Testis (tissue), 2 donors: ENCODE measurements at regions not wholly inside any gene's neighbourhood (a gene's known extent, or its start where the extent isn't known, plus 50 kb on each side); places are given as distances from the start of the nearest gene placed in this dataset.

Experiments used
- DNase-seq: peaks from one replicate; pipeline ENCODE4 v3.0.0-alpha.2; 2019
- H3K27ac ChIP-seq, 2 donors: fragments of 200-600 bp; sonication (generic); one replicate each; pipeline ENCODE4 v1.5.1; 2019
- H3K27me3 ChIP-seq: fragments of 200-600 bp; sonication (generic); one replicate; pipeline ENCODE4 v1.5.1; 2019
- H3K36me3 ChIP-seq: fragments of 200-600 bp; sonication (generic); one replicate; pipeline ENCODE4 v1.5.1; 2017; ENCODE audit warnings: low read depth; ENCODE audit errors: missing control alignments
- H3K4me1 ChIP-seq: fragments of 200-600 bp; sonication (generic); one replicate; pipeline ENCODE4 v1.5.1; 2019
- H3K4me3 ChIP-seq, 2 donors: fragments of 200-600 bp; sonication (generic); one replicate each; pipeline ENCODE4 v1.5.1; 2017 to 2019
- H3K9me3 ChIP-seq: fragments of 200-600 bp; sonication (generic); one replicate; pipeline ENCODE4 v1.5.1; 2017
- POLR2A ChIP-seq: fragments of 450-650 bp; IDR thresholded peaks from one replicate; pipeline ENCODE4 v1.6.1; 2017; ENCODE audit warnings: antibody characterized with exemption, mild to moderate bottlenecking, moderate library complexity
- WGBS, 2 donors: methylation state at CpG; one replicate each; pipeline ENCODE4 v1.1.5; 2018; 5-methylcytosine and 5-hydroxymethylcytosine counted together
- intact Hi-C: fragments of 100-400 bp; cut with DNase I; formaldehyde crosslinking; loops from one replicate; pipeline ENCODE4 v1.15.1; 2023; ENCODE audit warnings: low total_unique reads
- TF ChIP-seq, protein P1 (sequence below), 3 experiments: fragments of 450-650 bp in 2 of 3; fragments of 200-600 bp in 1 of 3; sonication (generic) in 1 of 3; IDR thresholded peaks; one replicate each; pipeline ENCODE4 v1.5.1; 2016 to 2019; ENCODE audit warnings: antibody characterized with exemption in 3 of 3, mild to moderate bottlenecking in 2 of 3, moderate library complexity in 1 of 3

DNA sequence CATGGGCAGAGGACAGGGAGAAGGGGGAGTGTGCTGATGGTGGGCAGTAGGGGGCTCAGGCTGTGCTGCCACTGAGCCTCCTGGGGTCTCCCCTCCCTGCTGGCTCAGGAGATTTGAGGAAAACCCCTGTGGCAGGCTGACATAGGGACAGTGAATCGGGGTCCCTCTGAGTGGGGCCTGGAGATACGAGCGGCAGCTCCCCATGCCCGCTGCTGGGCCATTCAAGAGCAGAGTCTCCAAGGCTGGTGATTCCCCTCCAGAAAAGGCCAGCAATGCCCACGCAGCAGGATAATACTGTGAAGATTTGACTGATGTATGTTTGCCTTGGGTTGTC is 288.7 kb upstream of the SFSWAP start:
- intact Hi-C loops, result no loop called here
- peaks cover 6% of the 10 kb centered on the region for H3K4me1 ChIP-seq
- H3K27me3 ChIP-seq, result no peaks in the 10 kb centered on the region
- no peaks in the 10 kb centered on the region for H3K9me3 ChIP-seq
- 52 to 64% methylated on average over 4 to 5 of the region's 5 CpGs for WGBS, 2 donors
- no peak for DNase-seq
- no peak overlapping the region for H3K4me3 ChIP-seq
- no peaks in the 10 kb centered on the region for H3K36me3 ChIP-seq
- no peak overlapping the region for H3K27ac ChIP-seq
- no peak for TF ChIP-seq POLR2A
- TF ChIP-seq, protein P1, sequence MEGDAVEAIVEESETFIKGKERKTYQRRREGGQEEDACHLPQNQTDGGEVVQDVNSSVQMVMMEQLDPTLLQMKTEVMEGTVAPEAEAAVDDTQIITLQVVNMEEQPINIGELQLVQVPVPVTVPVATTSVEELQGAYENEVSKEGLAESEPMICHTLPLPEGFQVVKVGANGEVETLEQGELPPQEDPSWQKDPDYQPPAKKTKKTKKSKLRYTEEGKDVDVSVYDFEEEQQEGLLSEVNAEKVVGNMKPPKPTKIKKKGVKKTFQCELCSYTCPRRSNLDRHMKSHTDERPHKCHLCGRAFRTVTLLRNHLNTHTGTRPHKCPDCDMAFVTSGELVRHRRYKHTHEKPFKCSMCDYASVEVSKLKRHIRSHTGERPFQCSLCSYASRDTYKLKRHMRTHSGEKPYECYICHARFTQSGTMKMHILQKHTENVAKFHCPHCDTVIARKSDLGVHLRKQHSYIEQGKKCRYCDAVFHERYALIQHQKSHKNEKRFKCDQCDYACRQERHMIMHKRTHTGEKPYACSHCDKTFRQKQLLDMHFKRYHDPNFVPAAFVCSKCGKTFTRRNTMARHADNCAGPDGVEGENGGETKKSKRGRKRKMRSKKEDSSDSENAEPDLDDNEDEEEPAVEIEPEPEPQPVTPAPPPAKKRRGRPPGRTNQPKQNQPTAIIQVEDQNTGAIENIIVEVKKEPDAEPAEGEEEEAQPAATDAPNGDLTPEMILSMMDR (IDR thresholded peaks at IDR 0.05), result no peak

DNA sequence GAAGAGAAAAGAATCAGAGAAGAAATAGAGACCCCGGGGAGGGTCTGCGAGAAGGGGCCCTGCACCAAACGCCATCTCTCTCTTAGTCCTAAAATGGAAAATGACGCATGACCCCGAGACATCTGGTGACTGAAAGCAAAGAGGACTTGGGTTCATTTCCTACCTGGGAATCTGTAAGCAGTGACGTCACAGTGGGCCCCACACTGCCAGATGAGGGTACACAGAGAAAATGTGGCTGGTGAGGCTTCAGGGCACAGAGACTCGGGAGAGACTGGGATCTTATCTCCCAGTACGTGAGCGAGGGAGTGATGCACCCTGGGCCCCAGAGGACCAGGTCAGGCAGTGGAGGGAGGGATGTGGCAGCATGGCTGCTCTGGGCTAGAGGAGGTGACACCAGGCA is 288.1 kb upstream of the SFSWAP start:
- no peak for DNase-seq
- Histone ChIP-seq H3K27me3 (no peaks in the 10 kb centered on the region), H3K27ac (no peak overlapping the region), H3K9me3 (no peaks in the 10 kb centered on the region), H3K4me1 (peaks cover 6% of the 10 kb centered on the region), H3K4me3 (no peak overlapping the region), H3K36me3 (no peaks in the 10 kb centered on the region)
- intact Hi-C loops, result no loop called here
- WGBS, 2 donors, result 57 to 72% methylated on average over 9 of the region's 9 CpGs
- TF ChIP-seq, protein P1 (IDR thresholded peaks at IDR 0.05), result no peak
- no peak for TF ChIP-seq POLR2A

DNA sequence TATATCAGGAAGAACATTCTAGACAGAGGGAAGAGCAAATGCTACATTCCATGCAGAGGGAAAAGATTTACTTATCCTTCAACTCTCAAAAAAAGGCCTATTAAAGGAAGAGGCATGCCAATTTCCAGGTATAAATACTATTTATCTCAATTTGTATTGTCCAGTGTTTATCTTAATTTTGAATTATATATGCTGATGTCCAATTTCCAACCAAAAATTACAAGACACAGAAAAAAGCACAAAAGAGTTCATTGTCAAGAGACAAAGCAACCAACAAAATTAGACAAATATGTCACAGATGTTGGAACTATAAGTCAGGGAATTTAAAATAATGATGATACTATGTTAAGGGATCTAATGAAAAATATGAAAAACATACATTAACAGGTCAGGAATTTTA is 286.6 kb upstream of the SFSWAP start:
- intact Hi-C loops, result no loop called here
- Histone ChIP-seq H3K36me3 (no peaks in the 10 kb centered on the region), H3K27me3 (no peaks in the 10 kb centered on the region), H3K4me1 (peaks cover 6% of the 10 kb centered on the region), H3K9me3 (no peaks in the 10 kb centered on the region), H3K4me3 (no peak overlapping the region), H3K27ac (no peak overlapping the region)
- no peak for TF ChIP-seq POLR2A
- TF ChIP-seq, protein P1 (IDR thresholded peaks at IDR 0.05), result no peak
- DNase-seq, result no peak

DNA sequence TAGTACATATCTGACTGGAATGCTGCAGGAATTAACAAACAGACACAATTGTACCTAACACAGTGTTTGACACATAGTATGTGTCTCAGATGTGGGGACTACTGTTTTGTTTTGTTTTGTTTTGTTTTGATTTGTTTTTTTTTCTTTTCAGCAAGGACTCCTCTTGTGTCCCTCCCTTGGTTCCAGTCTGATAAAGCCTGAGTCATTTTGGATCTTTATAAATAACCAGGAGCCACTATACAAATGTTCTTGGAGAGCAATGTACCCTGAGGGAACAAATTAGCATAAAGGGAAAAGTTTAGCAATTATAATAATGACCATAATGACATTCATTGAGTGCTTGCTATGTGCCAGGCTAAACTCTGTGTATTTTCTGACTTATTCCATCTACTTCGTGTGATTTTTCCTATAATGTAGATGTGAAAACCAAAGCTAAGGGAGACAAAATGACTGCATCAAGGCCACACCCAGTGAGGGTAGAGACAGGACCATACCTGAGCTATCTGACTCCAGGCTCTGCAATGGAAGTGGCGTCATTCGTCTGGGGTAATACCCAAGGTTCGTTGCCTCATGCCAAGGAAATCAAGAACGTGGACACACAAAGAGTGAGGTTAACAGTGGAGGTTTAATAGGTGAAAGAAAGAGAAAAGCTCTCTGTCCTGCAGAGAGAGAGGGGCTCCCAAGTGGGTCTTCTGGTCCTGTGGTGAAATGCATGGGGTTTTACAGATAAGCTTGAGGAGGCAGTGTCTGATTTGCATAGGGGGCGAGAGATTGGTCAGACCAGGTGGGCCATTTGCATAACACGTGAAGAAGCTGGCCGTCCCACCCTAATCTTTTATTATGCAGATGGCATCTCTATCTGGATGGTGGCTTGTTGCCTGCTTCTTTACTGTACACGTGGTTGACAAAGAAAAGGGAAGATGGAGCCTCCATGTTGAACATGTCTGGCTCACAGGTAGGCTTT is 285.5 kb upstream of the SFSWAP start:
- intact Hi-C loops, result no loop called here
- Histone ChIP-seq H3K4me1 (peaks cover 6% of the 10 kb centered on the region), H3K4me3 (no peak overlapping the region), H3K27me3 (no peaks in the 10 kb centered on the region), H3K9me3 (no peaks in the 10 kb centered on the region), H3K36me3 (no peaks in the 10 kb centered on the region), H3K27ac (no peak overlapping the region)
- 88 to 90% methylated on average over 9 of the region's 9 CpGs for WGBS, 2 donors
- TF ChIP-seq, protein P1 (IDR thresholded peaks at IDR 0.05), result no peak
- no peak for TF ChIP-seq POLR2A
- no peak for DNase-seq
